Keratinocyte (primary cell): ENCODE measurements at regions not wholly inside any gene's neighbourhood (a gene's known extent, or its start where the extent isn't known, plus 50 kb on each side); places are given as distances from the start of the nearest gene placed in this dataset.

ENCODE experiments used
- DNase-seq: peaks from one replicate; pipeline ENCODE4 v3.0.0-alpha.2; 2011; ENCODE audit warnings: low read depth, missing footprints, low spot score
- FAIRE-seq: peaks from 2 replicates; lab custom pipeline; 2011; peaks lifted over from hg19 to GRCh38; lab: Jason Lieb, UNC
- H2AFZ ChIP-seq: 2 replicates; pipeline ENCODE4 v1.6.0; 2012; ENCODE audit warnings: low read length, control low read depth, inconsistent platforms; ENCODE audit not compliant: control insufficient read depth
- H3K27ac ChIP-seq: 2 replicates; pipeline ENCODE4 v1.5.1; 2011; ENCODE audit warnings: low read length; ENCODE audit not compliant: control insufficient read depth, insufficient read depth
- H3K27me3 ChIP-seq: 3 replicates; pipeline ENCODE4 v1.6.0; 2011; ENCODE audit warnings: low read length; ENCODE audit not compliant: control insufficient read depth, insufficient read depth; ENCODE audit errors: extremely low read depth
- H3K36me3 ChIP-seq, 2 experiments: 2 replicates in 1 of 2; 3 replicates in 1 of 2; pipeline ENCODE4 v1.5.1; 2011; ENCODE audit warnings: low read length in 2 of 2, mild to moderate bottlenecking in 1 of 2; ENCODE audit not compliant: control insufficient read depth in 2 of 2, insufficient read depth in 2 of 2; ENCODE audit errors: extremely low read depth in 1 of 2
- H3K4me1 ChIP-seq: 3 replicates; pipeline ENCODE4 v1.5.1; 2011; ENCODE audit warnings: low read length; ENCODE audit not compliant: control insufficient read depth, insufficient read depth; ENCODE audit errors: extremely low read depth
- H3K4me2 ChIP-seq: 3 replicates; pipeline ENCODE4 v1.6.0; 2011; ENCODE audit warnings: low read depth, low read length; ENCODE audit not compliant: control insufficient read depth, insufficient read depth; ENCODE audit errors: extremely low read depth
- H3K4me3 ChIP-seq, 3 experiments: fragments of 200-600 bp in 1 of 3; sonication (generic) in 1 of 3; 2 replicates in 2 of 3; 3 replicates in 1 of 3; pipeline ENCODE4 v1.5.1; 2011 to 2016; ENCODE audit warnings: low read length in 3 of 3, mild to moderate bottlenecking in 3 of 3, control low read depth in 2 of 3, inconsistent platforms in 1 of 3, low read depth in 1 of 3, mixed read lengths in 1 of 3, mixed run types in 1 of 3, moderate library complexity in 1 of 3; ENCODE audit not compliant: control insufficient read depth in 2 of 3, insufficient read depth in 2 of 3; ENCODE audit errors: extremely low read depth in 1 of 3
- H3K79me2 ChIP-seq: 2 replicates; pipeline ENCODE4 v1.6.0; 2012; ENCODE audit warnings: low read length; ENCODE audit not compliant: control insufficient read depth, insufficient read depth
- H3K9ac ChIP-seq: 3 replicates; pipeline ENCODE4 v1.6.0; 2011; ENCODE audit warnings: low read length; ENCODE audit not compliant: control insufficient read depth, insufficient read depth; ENCODE audit errors: extremely low read depth
- H3K9me1 ChIP-seq: 3 replicates; pipeline ENCODE4 v1.6.0; 2011; ENCODE audit warnings: low read length; ENCODE audit not compliant: control insufficient read depth, insufficient read depth; ENCODE audit errors: extremely low read depth
- H3K9me3 ChIP-seq: 2 replicates; pipeline ENCODE4 v1.5.1; 2012; ENCODE audit warnings: low read depth, low read length; ENCODE audit not compliant: control insufficient read depth
- H4K20me1 ChIP-seq: 3 replicates; pipeline ENCODE4 v1.6.0; 2011; ENCODE audit warnings: low read length; ENCODE audit not compliant: control insufficient read depth, insufficient read depth; ENCODE audit errors: extremely low read depth
- EZH2 ChIP-seq: IDR thresholded peaks from one replicate; pipeline ENCODE4 v1.6.1; 2012; ENCODE audit warnings: inconsistent platforms, mild to moderate bottlenecking, low read length, moderate library complexity
- dilution Hi-C: fragments of 300-500 bp; cut with MboI; formaldehyde crosslinking; loops from one replicate; pipeline ENCODE4 v1.7.0; 2020; ENCODE audit warnings: low sequenced_read_pairs; ENCODE audit not compliant: extremely low pct_ligation_motif_present
- TF ChIP-seq, protein P1 (sequence below), 3 experiments: IDR thresholded peaks in 1 of 3; conservative IDR thresholded peaks in 1 of 3; optimal IDR thresholded peaks in 1 of 3; 2 replicates in 2 of 3; 3 replicates in 1 of 3; pipeline versions ENCODE3 to v1.5.1; 2011; ENCODE audit warnings: low read length in 3 of 3, mild to moderate bottlenecking in 3 of 3, moderate library complexity in 2 of 3, control low read depth in 1 of 3, inconsistent platforms in 1 of 3; ENCODE audit not compliant: insufficient read depth in 2 of 3; ENCODE audit errors: extremely low read depth in 1 of 3

GRCh38 chr10:109696981-109697775, 226.1 kb downstream of the XPNPEP1 start:
- no peak for TF ChIP-seq EZH2
- TF ChIP-seq, protein P1, sequence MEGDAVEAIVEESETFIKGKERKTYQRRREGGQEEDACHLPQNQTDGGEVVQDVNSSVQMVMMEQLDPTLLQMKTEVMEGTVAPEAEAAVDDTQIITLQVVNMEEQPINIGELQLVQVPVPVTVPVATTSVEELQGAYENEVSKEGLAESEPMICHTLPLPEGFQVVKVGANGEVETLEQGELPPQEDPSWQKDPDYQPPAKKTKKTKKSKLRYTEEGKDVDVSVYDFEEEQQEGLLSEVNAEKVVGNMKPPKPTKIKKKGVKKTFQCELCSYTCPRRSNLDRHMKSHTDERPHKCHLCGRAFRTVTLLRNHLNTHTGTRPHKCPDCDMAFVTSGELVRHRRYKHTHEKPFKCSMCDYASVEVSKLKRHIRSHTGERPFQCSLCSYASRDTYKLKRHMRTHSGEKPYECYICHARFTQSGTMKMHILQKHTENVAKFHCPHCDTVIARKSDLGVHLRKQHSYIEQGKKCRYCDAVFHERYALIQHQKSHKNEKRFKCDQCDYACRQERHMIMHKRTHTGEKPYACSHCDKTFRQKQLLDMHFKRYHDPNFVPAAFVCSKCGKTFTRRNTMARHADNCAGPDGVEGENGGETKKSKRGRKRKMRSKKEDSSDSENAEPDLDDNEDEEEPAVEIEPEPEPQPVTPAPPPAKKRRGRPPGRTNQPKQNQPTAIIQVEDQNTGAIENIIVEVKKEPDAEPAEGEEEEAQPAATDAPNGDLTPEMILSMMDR (optimal IDR thresholded peaks at IDR 0.05 in 1 of 3, IDR thresholded peaks at IDR 0.05 in 1 of 3, conservative IDR thresholded peaks at IDR 0.05 in 1 of 3; ENCODE audit: extremely low read depth in 1 of 3, insufficient read depth in 2 of 3, low read length in 3 of 3), result no peak
- FAIRE-seq (no peak), DNase-seq (no peak)
- Histone ChIP-seq H3K4me2 (no peak overlapping the region), H2AFZ (no peak overlapping the region), H3K4me3 (no peak overlapping the region), H3K9me3 (no peaks in the 10 kb centered on the region), H3K9me1 (no peaks in the 10 kb centered on the region), H3K79me2 (no peaks in the 10 kb centered on the region), H3K36me3 (no peaks in the 10 kb centered on the region), H4K20me1 (no peaks in the 10 kb centered on the region), H3K9ac (no peak overlapping the region), H3K27ac (no peak overlapping the region), H3K27me3 (no peaks in the 10 kb centered on the region), H3K4me1 (no peaks in the 10 kb centered on the region)
- dilution Hi-C loops, result no loop called here

- FAIRE-seq (no peak), DNase-seq (no peak)
- no peaks in the 10 kb centered on the region for H3K9me1 ChIP-seq
- H4K20me1 ChIP-seq, result no peaks in the 10 kb centered on the region
- dilution Hi-C loops, result no loop called here
- H3K4me2 ChIP-seq, result no peak overlapping the region
- H3K36me3 ChIP-seq, result no peaks in the 10 kb centered on the region
- H3K4me1 ChIP-seq, result no peaks in the 10 kb centered on the region
- no peaks in the 10 kb centered on the region for H3K79me2 ChIP-seq
- TF ChIP-seq, protein P1 (optimal IDR thresholded peaks at IDR 0.05 in 1 of 3, IDR thresholded peaks at IDR 0.05 in 1 of 3, conservative IDR thresholded peaks at IDR 0.05 in 1 of 3; ENCODE audit: extremely low read depth in 1 of 3, insufficient read depth in 2 of 3, low read length in 3 of 3), result no peak
- no peak for TF ChIP-seq EZH2
- H3K9ac ChIP-seq, result no peak overlapping the region
- no peak overlapping the region for H3K27ac ChIP-seq
- no peaks in the 10 kb centered on the region for H3K9me3 ChIP-seq
- H2AFZ ChIP-seq, result no peak overlapping the region
- H3K27me3 ChIP-seq, result no peaks in the 10 kb centered on the region
- H3K4me3 ChIP-seq, result no peak overlapping the region
Measured at GRCh38 chr10:109696462-109696861, 226.8 kb downstream of the XPNPEP1 start.
